NCI-H345 treated with DMSO at 0.1 percent for 48 hours (cell line): ENCODE measurements at regions not wholly inside any gene's neighbourhood (a gene's known extent, or its start where the extent isn't known, plus 50 kb on each side); places are given as distances from the start of the nearest gene placed in this dataset.
"Not testable (repeated sequence)": the region's sequence is repeated elsewhere in the genome, so short reads cannot be mapped to it uniquely, and the experiment has no call there.

Experiments used
- DNase-seq: peaks from one replicate; lab custom pipeline; 2025; ENCODE audit not compliant: unreplicated experiment; lab: John Stamatoyannopoulos, UW

DNA sequence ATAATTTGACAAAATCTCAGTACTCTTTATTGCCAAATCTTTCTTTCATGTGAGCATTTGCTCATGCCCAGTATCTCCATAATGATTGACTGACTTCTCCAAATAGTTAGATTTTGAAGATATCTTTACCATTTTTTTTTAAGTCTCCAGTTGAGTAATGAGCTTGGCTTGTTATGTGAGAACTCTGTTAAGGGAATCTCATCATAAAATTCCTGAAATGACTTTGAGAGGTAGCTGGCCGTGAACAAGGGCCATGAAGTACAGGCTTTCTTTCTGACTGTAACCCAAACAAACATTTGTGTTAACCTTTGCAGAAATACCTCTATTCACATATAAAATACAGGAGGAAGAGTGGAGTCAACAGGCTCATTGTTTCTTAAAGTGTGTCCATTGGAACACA is 449.7 kb downstream of the IRS2 start:
- no peak for DNase-seq

DNA sequence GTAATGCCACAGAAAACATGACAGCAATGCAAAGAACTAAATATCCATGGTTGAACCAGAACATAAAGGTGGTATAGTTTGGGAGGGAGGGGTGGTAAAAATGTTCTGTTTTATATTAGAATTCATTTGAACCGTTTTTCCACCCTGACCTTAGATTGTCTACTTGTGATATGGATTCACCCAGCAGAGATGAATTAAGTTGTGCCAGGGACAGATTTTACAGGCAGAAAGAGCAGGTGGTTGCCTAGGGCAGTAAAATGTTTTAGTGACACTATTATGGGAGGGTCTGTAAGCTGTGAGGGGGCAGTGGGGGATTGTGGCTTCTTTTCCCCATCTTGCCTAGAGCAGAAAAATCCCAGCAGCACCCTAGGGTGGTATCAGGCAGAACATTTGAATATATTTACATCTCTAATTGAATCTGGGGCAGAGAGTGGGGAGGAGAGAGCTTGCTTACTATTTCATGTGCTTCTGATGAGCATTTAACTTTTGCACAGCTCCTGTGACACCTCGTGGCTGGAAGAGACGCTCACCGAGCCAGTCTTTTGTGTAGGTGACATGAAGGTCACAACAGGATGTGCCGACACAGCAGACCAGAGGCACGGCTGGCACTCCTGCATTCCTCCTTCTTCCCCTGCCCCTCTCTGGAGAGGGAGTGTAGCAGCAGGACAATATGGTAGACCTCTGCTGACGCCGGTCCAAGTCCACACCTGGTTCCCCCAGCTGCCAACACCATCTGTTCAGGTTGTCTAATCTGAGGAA is 452.3 kb downstream of the IRS2 start:
- no peak for DNase-seq

- no peak for DNase-seq
Measured at GRCh38 chr13:109332506-109333499, 453.6 kb downstream of the IRS2 start.

GRCh38 chr13:109331898-109332297 is 454.5 kb downstream of the IRS2 start:
- peak; percentile 9 for DNase-seq

- no peak for DNase-seq
Measured at GRCh38 chr13:109331011-109331433, 455.4 kb downstream of the IRS2 start.

DNA sequence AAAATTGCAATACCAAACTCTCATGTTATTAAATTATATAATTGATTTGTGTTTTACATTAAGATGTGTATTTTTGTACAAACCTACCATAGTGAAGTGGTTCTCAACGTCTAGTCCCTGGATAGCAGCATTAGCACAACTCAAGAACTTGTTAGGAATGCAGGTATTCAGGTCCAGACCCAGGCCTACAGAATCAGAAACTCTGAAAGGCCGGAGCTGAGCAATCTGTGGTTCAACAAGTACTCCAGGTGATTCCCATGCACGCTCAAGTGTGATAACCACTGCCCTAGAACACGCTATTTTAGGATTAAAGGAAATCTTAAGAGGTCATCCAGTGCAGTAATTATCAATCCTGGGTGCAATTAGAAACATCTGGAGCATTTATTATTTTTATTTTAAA is 456.3 kb downstream of the IRS2 start:
- no peak for DNase-seq

DNA sequence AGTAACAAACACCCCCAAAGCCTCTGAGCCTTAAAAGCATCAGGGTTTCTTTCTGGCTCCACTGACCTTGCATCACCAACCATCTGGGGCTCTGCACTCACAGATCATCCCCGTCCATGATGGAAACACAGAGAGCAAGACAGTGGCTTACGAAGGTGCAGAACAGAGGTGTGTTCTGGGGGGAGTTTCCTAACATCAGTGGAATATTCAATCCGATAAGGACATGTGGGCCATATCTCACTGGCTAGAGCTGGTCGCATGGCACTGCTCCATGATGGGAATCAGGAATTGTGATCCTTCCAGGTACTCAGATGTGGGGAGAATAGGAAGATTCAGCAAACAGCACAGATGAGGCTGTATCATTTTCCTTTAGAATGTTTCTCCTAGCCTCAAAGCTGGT is 457.2 kb downstream of the IRS2 start:
- no peak for DNase-seq

GRCh38 chr13:109326601-109327000 is 459.8 kb downstream of the IRS2 start:
- no peak for DNase-seq

DNA sequence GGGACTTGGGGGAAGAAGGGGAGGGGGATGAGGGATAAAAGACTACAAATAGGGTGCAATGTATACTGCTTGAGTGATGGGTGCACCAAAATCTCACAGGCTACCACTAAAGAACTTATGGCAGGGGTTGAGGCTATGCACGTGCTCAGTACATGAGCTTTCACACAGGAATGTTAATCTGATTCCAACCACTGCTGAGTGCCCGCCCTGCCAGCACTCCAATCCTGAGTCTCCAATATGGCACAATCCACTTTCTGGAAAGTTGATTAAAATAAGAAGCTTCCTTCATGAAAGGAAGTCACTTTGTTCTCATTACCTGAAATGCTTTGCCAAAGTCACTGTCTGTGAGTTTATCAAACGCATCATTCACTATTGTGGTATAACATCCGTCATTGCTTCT is 463.0 kb downstream of the IRS2 start:
- DNase-seq: no peak

GRCh38 chr13:109318945-109319590 is 467.3 kb downstream of the IRS2 start:
- no peak for DNase-seq

- no peak for DNase-seq
Measured at GRCh38 chr13:109315481-109315880, 470.9 kb downstream of the IRS2 start.

DNA sequence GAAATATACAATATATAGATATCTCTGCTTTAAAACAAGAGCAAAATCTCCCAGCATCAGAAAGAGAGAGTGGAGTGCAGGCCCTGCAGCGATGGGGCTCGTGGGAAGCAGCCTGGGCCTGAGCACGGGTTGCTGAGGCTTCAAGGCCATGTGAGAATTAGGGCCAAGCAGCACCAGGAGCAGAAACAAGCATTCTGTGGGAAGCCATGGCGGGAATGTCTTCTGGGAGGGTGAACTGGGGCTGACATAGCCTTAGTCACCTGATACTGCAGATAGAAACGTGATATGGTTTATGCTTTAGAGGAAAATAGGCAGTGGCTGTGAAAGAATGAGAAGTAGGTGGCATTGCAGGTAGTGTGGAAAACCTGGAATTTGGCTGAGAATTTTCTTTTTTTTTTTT is 472.3 kb downstream of the IRS2 start:
- no peak for DNase-seq

DNA sequence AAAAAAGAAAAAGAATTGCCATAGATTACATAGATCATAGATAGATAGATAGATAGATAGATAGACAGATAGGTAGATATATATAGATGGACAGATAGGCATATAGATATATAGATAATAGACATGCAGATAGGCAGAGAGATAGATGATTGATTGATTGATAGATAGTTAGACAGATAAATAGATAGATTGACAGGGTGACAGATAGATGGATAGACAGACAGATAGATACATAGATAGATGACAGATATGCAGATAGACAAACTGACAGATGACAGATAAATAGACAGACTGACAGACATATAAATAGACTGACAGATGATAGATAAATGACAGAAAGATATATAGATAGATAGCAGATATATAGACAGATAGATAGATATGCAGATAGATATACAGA is 474.0 kb downstream of the IRS2 start:
- no peak for DNase-seq

DNA sequence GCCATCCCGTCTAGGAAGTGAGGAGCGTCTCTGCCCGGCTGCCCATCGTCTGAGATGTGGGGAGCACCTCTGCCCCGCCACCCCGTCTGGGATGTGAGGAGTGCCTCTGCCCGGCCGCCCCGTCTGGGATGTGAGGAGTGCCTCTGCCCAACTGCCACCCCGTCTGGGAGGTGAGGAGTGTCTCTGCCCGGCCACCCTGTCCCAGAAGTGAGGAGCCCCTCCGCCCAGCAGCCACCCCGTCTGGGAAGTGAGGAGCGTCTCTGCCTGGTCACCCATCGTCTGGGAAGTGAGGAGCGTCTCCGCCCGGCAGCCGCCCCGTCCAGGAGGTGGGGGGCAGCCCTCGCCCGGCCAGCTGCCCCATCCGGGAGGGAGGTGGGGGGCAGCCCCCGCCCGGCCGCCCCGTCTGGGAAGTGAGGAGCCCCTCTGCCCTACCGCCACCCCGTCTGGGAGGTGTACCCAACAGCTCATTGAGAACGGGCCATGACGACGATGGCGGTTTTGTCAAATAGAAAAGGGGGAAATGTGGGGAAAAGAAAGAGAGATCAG is 474.9 kb downstream of the IRS2 start:
- not testable (repeated sequence) for DNase-seq

- DNase-seq: peak; percentile 92
Measured at GRCh38 chr13:109309625-109310363, 476.6 kb downstream of the IRS2 start.

DNA sequence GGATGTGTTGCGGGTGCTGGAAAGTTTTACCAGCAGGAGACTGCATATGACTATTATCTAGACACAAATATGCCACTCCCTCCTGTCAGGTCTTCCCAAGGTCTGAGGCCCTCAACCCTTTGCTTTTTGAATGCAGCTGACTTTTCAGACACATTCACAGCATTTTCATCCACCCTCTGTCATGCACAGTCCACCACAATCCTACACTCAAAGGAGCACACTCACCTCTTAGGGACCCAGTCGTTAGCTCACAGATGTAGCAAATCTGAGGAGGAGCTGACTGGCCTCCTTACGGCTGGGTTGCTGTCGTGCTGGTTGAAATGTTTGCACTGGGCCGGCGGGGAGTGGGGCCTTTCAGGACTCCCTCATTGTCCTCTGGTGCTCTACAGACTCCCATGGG is 479.4 kb downstream of the IRS2 start:
- DNase-seq: no peak

DNA sequence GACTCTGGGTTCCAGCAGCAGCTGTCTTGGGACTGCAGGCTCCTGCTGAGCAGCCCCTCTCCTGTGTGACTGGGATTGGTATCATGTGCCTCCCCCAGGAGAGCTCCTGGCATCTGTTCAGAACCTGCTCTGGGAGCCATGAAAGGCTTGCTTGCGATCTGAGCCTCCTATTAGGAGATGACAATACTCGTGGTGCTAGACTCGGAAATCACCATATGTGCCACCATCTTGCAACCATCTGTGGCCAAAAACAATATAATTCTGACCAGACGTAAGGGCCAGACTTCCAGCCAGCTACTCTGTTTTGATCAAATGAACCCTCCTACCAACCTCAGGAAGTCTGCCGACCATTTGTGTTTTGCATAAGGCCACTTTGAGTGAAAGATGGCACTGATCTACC is 484.7 kb downstream of the IRS2 start:
- no peak for DNase-seq

DNA sequence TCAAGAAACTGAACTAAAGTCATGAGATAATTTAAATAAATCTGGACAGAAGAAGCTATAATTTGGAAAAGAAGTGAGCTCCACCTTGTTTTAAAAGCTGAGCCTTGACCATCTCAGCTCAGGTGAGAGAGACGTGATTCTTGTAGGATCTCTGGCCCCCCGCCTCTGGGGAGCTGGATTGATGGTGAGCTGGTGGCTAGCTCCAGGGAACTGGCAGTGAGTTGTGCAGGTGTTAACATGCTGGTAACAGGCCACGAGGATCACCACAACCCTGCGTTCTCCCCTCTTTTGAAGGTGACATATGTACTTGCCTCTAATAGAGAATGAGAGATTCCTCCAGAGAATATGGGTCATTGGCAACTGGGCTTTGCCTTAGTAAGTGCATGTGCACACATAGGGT is 485.1 kb downstream of the IRS2 start:
- no peak for DNase-seq

- no peak for DNase-seq
Measured at GRCh38 chr13:109297628-109298027, 488.8 kb downstream of the IRS2 start.

- no peak for DNase-seq
Measured at GRCh38 chr13:109293166-109293565, 493.2 kb downstream of the IRS2 start.
